Stimulated activated CD8-positive, alpha-beta memory T cell treated with anti-CD3 and anti-CD28 coated beads, Interleukin-2, amount 100 ng/mL, for 48 hours (primary cell): ENCODE measurements at regions not wholly inside any gene's neighbourhood (a gene's known extent, or its start where the extent isn't known, plus 50 kb on each side); places are given as distances from the start of the nearest gene placed in this dataset.

Source experiments
- DNase-seq, 2 donors: peaks; one replicate each; pipeline ENCODE4 v3.0.0-alpha.2; 2020; ENCODE audit warnings: low read depth in 2 of 2

DNA sequence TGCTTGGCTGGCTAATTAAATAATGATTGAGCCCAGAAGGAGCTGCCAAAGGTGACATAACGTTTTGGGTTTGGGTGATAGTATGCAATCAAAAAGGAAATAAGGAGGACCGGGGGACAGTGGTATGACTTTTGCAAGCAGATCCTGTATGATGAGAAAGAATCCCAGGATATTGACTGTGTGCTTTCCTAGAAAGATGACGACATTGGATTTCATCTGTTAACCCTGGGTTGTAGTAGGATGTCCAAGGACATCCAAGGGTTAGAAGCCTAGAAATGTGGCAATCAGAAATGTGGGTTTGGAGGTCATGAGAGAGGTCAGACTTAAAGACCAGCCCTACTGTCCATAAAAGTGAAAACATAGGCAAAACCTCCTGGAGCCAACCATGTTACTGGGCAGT, 50.3 kb upstream of the HMHB1 start:
- no peak for DNase-seq

DNA sequence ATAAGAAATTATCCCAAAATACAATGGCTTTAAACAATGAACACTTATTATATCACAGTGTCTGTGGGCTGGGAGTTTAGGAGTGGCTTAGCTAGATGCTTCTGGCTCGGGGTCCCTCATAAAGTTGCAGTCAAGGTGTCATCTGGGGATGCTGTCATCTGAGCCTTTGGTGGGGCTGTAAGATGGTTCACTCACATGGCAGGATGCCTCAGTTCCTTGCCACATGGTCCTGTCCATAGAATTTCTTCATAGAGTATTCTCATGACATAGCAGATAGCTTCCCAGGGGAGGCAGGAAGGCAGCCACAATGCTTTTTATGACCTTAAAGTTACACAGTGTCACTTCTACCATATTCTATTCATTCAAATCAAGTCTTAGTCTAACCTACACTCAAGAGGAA, 51.2 kb upstream of the HMHB1 start:
- no peak for DNase-seq

DNA sequence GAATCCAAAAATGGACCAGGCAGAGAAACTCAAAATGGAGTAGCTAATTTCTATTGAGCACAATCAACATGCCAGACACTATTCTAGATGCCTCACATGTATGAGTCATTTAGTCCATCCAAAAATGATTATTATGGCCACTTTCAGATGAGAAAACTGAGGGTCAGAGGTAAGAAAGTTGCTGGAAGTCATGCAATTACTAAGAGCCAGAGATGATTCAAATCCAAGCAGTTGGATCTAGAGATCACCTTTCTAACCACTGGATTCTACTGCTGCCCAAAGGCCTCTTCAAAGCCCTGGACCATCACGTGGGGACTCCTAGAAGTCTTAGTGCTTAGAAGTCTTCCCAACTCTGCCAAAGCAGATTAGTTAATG, 51.8 kb upstream of the HMHB1 start:
- DNase-seq: no peak

DNA sequence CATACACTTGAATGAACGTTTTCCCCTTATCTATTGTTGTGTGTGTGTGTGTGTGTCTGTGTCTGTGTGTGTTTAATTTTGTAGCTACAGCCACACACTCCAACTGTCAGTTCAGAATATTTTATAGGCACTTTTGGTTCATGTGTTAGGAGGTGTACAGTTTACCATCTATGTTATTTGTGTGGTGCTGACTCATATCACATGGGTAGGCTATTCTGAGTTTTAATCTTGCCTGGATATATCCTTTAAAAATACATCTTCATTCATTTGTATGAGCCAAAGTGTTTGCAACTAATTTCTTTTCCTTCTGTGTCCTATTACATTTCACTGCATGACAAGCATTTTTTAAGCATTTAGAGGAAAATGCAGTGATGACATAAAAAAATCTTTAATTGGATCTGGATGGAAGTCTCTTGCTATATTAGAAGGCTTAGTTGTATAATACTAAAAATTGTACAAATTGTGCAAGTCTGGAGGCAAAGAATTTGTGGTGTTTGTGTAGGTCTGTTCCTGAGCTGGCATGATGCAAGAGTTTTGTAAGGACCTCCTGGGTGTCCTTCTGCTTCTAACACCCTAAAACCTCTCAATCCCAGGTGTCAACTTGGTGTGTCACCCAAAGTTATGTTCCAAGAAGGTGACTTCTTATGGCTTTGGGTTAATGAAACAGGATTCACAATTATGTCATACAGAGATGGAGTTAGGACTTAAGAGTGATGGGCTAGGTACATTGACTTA, 52.4 kb upstream of the HMHB1 start:
- DNase-seq: no peak

DNA sequence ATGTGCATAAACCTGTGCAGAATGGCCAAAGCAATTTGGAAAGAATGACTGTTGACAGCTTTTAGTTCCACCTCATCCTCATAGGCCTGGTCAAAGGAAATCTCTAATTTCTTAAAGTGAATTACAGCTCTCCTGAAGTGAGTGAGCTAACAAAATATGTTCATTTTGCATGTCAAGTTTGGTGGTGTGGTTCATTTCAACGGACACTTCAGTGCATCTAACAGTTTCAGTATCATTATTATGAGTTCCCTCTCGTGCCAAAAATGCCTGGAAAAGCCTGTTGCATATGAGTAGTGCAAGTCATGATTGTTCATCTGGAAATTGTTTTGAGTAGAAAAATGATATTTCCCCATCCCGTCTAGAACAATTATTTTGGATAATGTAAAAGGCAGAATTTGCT, 53.2 kb upstream of the HMHB1 start:
- DNase-seq: no peak

DNA sequence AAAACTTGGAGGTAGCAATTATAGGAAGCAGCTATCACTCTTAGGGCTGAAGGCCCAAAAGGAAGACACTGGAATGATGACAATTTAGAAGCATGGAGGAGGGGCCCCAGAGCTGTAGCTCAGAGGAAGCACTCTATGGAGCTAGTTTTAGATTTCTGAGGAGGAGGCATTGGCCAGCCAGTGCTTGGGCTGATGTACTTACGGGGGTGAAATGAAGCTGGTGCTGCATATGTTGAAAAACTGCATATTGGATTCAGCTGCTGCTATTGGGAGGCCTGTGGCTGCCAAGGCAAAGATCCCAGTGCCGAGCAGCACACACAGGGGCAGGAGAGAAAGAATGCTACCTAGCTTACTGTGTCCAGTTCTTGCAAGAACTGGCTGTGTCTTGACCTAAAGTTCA, 53.9 kb upstream of the HMHB1 start:
- DNase-seq: no peak

DNA sequence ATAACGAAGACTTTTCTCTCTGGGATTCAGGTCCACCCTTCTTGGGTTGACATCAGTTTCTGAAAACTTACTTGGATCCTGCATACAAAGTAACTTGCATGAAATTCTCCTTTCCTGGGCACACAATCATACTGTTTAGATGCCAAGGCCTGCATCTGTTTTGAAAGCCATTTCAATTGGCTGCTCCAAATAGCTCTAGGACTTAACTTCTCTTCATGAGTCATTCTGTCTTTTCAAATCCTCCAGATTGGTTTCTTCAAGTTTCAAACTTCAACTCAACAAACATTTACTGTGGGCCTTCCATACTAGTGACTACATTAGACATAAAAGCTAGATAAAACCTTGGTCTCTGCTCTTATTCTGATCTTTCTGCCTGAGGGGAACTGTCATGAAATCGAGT, 54.8 kb upstream of the HMHB1 start:
- DNase-seq: no peak

DNA sequence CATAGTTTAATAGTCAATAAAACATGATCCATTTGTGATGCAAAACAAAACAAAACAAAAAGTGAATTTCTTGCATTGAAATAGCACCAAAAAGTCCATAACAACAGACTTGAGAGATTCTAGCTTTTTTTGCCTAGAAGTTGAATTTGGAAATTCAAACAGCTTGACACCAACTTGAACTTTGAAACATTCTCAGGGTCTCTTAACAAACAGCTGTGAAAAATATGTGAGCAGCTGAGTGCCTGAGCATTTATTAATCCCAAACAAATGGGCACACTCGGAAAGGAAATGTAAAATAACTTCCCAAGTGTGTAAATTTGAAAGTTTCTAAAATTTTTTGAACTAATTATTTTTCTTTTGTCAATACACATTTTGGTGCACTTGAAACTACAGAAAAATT, 56.0 kb upstream of the HMHB1 start:
- DNase-seq: no peak

DNA sequence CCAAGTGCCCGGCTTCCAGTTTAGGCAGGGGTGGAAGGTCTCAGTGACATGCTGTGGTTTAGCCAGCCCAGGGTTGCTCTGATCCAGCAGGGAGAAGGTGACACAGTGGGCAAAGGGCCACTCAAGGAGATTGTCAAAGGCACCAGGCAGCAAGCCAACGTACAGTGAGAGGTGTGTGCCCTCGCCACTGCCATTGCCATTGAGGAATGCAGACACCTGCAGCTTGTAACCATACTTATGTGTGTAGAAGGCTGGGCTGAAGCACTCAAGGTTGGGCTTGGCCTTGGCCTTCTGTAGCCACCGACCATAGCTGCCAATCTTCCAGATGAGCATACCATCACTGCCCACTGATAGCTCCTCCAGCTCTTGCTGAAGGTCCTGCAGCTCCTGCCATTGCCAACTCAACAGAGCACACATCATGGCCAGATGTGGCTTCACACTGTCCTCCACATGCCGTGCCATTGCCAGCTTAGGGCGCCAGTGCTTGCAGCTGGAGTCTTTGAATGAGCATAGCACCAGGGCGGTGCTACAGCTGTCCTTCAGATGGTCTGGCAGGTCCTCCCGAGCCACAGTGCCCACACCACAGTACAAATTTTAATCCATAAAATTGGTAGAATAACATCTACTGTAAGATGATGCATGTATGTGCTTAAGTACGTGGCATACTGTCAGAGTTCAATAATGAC, 59.7 kb upstream of the HMHB1 start:
- DNase-seq: no peak

DNA sequence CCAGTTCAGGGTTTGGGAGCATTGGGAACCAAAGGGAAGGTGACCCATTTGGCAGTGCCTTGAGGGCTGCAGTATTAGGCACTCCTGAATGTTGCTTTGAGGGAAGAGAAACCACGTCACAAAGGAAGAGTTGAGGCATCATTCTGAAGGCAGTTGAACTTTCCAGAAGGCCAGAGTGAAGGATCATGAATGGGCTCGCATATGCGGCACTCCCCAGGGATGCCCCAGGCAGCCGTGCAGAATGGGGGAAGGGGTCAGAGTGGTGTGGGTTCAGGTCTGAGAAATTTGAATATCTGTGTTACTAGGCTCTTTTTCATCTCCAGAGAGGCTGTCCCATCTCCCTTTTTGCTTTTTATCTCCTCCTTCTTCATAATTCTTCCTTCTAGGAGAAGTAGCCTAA, 60.6 kb upstream of the HMHB1 start:
- DNase-seq: no peak

DNA sequence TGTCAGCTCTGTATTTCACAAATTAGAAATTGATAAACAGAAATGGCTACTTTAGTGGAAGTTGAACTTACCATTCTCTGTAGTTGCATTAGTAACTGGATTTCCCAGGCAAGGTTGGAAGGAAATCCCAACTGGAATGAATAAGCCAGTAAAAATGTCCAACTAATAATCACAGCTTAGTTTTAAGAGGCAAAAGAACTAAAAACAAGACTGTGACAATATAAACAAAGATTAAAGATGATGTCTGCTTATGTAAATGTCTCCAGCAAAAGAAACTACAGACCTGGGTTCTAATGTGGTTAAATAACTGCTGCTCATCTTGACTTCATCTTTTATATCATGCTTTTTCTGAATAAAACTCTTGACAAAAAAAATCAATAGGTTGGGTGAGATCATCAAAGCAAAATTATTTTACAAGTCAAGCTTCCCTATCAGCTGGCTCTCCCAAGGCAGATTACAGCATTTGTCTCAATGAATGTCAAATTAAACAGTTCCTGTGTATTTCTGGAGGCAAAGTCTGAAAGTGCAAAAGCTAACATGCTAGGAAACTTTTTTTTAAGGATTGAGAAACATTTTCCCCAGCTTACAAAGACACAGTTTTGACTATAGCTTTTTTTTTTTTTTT, 62.3 kb upstream of the HMHB1 start:
- DNase-seq: no peak

DNA sequence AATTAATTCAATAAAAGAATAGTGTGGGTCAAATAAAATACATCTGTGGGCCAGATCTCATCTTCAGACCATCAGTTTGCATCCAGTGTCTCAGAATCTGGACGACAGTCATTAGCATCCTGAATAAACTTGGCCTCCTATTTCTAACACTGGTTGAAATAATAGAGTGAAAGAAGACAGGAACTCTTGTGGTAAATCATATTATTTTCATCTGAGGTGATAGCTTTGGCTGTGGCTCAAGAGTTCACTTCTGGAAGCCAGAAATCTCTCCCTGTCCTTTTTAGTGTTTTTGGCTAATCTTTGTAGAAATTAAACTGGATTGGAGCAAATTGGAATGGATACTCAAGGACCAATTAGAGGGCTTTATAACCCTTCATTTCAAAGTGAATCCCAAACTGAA, 63.4 kb upstream of the HMHB1 start:
- no peak for DNase-seq

DNA sequence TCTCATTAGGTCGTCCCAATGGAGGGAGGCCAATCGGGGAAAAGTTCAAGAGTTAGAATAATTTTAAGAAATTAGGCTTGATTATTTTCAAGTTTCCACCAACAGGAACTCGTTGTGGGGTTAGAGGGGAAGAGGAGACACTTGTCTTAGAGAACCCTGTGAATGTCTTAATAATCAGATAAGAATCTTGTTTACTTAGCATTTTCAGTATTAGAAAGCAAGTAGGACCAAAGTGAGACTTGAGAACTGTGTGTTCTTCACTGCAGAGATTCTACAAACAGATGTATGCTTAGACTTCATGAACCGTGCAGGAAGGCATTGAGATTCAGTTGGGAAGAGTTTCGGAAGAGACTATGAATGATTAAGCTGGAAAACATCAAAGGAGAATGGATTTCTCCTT, 69.0 kb upstream of the HMHB1 start:
- no peak for DNase-seq

DNA sequence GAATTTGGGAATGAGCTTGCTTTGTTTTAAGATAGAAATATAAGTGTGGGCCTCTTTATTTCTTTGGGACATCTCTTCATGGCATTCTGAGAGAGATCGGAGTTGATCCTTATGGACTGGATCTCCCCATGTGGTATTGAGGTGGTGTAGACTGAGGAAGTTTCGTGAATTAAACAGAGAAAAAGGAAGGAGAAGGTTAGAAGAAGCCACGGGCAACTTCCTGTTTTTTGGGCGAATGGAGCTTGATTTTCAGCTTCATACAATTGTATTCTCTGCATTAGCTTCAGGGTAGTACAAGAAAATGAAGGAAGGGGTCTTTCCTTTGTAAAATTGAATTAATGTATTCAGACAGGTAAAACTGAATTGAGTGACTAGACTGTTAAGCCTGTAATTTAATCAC, 70.5 kb upstream of the HMHB1 start:
- no peak for DNase-seq

DNA sequence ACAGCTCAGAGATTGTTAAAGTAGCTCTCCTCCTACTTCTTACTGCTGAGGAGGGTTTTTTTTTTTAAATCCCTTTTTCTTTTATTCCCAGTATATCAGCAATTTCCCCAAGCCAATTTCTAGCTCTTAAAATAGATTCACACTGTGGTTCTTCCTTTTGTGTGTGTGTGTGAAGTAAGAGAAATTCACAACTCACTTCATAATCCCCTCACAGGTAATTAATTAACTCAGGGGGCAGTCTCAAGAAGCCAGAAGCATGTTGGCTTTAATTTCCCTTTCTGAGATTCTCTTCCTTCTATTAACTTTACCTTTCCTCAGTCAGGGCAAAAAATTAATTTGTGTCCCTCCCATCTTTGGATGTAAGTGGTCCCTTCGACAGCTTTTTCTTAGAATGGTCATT, 71.0 kb upstream of the HMHB1 start:
- no peak for DNase-seq

DNA sequence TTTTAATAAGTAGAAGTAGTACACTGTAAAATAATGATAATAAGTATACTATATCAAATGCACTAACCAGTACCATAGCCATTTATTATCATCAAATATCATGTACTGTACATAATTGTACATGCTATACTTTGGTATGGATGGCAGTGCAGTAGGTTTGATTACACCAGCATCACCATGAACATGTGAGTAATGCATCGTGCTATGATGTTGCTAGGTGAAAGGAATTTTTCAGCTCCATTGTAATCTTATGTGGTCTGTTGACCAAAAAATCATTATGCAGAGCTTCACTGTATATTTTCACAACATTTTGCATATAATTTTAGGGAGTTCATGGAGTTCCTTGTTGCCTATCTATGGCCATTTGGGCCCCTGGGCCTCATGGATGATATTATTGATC, 72.2 kb upstream of the HMHB1 start:
- DNase-seq: no peak

DNA sequence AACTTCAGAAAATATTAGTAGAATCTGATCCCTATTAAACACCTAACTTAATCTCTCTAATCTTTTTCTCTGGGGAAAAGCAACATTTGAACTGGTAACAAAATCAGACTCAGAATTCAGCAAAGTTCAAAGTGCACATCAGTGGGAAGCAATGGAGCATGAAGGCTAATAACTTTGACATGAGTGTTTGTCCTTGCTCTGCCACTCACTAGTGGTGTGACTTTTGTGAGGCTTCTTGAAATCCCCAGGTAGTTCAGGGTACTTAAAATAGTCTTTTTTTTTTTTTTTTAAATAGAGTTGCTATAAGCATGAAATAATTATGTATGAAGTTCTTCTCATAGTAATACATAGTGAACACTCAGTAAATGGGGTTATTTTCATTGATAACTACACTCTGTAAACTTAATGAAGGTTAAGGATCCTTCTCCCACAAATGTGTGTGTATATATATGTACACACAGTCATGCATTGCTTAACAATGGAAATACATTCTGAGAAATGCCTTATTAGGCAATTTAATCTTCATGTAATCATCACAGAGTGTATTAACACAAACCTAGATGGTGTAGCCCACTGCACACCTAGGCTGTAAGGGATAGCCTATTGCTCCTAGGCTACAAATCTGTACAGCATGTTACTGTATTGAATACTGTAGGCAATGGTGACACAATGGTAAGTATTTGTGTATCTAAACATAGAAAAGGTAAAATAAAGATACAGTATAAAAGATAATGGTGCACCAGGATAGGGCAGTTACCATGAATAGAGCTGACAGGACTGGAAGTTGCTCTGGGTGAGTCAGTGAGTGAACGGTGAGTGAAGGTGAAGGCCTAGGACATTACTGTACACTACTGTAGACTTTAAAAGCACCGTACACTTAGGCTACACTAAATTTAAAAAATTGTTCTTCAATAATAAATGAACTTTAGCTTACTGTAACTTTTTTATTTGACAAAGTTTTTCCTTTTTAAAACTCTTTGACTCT, 73.3 kb upstream of the HMHB1 start:
- no peak for DNase-seq

DNA sequence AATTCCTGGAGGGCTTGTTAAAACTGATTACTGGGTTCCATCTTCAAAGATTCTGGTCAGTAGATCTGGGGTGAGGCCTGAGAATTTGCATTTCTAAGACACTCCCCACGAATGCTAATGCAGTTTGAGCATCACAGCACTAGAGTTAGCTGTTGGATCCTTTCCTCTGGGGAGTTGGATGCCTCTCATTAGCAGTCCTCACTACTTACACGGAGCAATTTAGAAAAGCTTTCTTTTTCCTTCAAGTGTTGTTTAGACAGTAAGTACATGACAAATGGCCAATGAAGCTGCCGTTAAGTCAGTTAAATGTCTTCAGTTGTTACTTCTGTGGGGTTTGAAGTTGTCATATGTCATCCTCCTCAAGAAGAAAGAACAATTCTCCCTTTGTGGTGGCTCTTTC, 74.9 kb upstream of the HMHB1 start:
- DNase-seq: no peak

DNA sequence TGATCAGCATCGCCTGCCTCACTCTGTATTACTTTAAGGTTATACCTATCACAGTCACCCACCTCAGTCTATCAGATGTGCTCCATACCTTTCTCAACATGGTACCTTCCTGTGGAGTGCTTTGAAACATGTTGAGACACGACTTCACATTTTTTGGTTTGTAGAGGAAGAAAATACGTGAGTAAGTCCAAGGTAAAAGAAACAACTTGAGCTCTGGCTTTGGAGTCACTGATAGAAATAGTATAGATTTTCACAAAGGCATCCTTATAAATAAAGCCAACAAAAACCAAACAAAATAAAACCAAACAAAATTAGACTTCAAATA, 77.5 kb upstream of the HMHB1 start:
- no peak for DNase-seq

DNA sequence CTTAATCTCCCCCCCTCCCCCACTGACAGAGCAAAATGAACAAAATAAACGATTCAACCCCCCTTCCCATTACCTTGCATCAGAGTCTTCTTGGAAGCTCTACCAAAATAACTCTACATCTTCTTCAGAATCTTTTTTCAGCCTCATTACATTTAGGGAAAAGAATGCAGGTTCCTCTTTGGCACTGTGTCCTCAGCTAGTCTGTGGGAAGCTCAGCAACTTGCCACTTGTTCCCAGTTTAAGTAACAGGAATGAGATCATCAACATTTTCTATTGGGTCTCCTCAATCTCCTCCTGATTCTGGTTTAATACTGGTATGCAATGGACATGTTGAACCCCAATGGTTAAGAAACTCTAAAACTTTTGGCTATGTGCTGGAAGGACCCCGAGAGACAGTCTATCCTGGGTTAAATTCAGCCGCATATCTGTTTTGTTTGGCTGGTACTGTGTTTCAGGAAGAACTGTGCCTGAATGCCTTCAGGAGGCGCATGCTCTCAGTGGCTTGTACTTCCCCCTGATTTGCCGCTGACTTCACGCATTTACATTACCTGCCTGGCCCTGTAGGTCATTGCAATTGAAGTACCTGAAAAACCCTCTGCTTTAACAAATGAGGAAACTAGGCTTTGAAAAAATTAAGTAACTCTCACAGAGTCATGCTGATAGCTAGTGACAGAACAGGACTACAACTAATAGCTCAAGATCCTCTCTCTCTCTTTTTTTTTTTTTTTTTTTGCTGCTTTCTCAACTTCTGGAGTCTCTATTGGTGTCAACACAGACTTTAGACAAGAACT, 78.1 kb upstream of the HMHB1 start:
- no peak for DNase-seq

DNA sequence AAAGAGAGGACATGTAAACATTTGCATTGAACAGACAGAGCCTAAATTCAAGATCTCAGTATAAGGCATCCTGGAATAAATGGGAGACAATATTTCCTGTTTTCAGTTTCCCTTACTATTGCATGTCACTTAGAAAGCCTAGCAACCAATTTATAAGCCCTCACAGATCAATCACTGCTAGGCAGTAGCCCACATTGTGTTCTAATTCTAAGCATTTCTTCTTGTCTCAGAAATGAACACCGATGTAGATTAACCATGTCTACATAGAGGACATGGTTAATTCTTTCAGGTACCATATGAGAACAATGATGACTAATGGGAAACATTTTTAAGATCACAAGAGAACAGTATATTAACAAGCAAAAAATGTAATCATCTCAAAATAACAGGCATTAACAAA, 79.6 kb upstream of the HMHB1 start:
- no peak for DNase-seq
